ENCODE measurements at regions not wholly inside any gene's neighbourhood (a gene's known extent, or its start where the extent isn't known, plus 50 kb on each side); places are given as distances from the start of the nearest gene placed in this dataset.

- DNase-seq (ENCODE audit: low read depth): no peak
- H3K4me3 ChIP-seq (ENCODE audit: control insufficient read depth, low read depth, low read length): no peak overlapping the region
- no peak for TF ChIP-seq CTCF (IDR thresholded peaks at IDR 0.05; ENCODE audit: control insufficient read depth, insufficient read depth, low read depth, low read length, missing control alignments)
These were observed 1035.6 kb upstream of the PHF14 start for GRCh38 chr7:9937944-9938631.

GRCh38 chr7:9939176-9939575, 1034.5 kb upstream of the PHF14 start:
- no peak for TF ChIP-seq CTCF (IDR thresholded peaks at IDR 0.05; ENCODE audit: control insufficient read depth, insufficient read depth, low read depth, low read length, missing control alignments)
- DNase-seq (ENCODE audit: low read depth): no peak
- no peak overlapping the region for H3K4me3 ChIP-seq (ENCODE audit: control insufficient read depth, low read depth, low read length)

- no peak for DNase-seq (ENCODE audit: low read depth)
- no peak overlapping the region for H3K4me3 ChIP-seq (ENCODE audit: control insufficient read depth, low read depth, low read length)
- no peak for TF ChIP-seq CTCF (IDR thresholded peaks at IDR 0.05; ENCODE audit: control insufficient read depth, insufficient read depth, low read depth, low read length, missing control alignments)
These were observed 1028.5 kb upstream of the PHF14 start for GRCh38 chr7:9945131-9945530.

GRCh38 chr7:9945857-9946256, 1027.8 kb upstream of the PHF14 start:
- no peak for TF ChIP-seq CTCF (IDR thresholded peaks at IDR 0.05; ENCODE audit: control insufficient read depth, insufficient read depth, low read depth, low read length, missing control alignments)
- DNase-seq (ENCODE audit: low read depth): no peak
- H3K4me3 ChIP-seq (ENCODE audit: control insufficient read depth, low read depth, low read length): no peak overlapping the region

- no peak overlapping the region for H3K4me3 ChIP-seq (ENCODE audit: control insufficient read depth, low read depth, low read length)
- DNase-seq (ENCODE audit: low read depth): no peak
- TF ChIP-seq CTCF (IDR thresholded peaks at IDR 0.05; ENCODE audit: control insufficient read depth, insufficient read depth, low read depth, low read length, missing control alignments): no peak
These were observed 1018.5 kb upstream of the PHF14 start for GRCh38 chr7:9955138-9955537.

GRCh38 chr7:9958486-9958885, 1015.2 kb upstream of the PHF14 start:
- TF ChIP-seq CTCF (IDR thresholded peaks at IDR 0.05; ENCODE audit: control insufficient read depth, insufficient read depth, low read depth, low read length, missing control alignments): no peak
- H3K4me3 ChIP-seq (ENCODE audit: control insufficient read depth, low read depth, low read length): no peak overlapping the region
- DNase-seq (ENCODE audit: low read depth): no peak

Measured in AG09309 (cell line).